GM18502 (cell line): ENCODE measurements at regions not wholly inside any gene's neighbourhood (a gene's known extent, or its start where the extent isn't known, plus 50 kb on each side); places are given as distances from the start of the nearest gene placed in this dataset.
A peak's percentile ranks its signal among the peaks of the same experiment; 100 is the strongest.

ENCODE experiments used
- ATAC-seq: cut with Tn5 transposase; IDR thresholded peaks from one replicate; pipeline ENCODE4 v1.9.1; 2021; ENCODE audit warnings: mild to moderate bottlenecking; ENCODE audit not compliant: unreplicated experiment, poor library complexity

DNA sequence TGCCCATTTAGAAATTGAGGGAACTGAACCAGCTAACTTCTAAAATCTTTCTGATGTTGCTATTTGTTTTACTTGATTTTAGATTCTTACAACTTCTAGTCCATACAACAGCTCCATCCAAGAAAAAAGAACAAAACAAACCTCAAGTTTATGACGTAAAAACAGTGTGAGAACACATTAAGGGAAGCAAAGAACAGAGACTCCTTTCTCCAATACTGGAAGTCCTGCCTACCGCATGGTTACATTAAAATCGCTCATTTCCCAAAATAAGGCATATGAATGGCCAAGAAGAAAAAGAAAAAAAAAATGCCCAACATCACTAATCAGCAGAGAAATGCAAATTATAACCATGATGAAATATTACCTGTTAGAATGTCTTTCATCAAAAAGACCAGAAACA is 110.0 kb downstream of the TRIB2 start:
- ATAC-seq: no peak

DNA sequence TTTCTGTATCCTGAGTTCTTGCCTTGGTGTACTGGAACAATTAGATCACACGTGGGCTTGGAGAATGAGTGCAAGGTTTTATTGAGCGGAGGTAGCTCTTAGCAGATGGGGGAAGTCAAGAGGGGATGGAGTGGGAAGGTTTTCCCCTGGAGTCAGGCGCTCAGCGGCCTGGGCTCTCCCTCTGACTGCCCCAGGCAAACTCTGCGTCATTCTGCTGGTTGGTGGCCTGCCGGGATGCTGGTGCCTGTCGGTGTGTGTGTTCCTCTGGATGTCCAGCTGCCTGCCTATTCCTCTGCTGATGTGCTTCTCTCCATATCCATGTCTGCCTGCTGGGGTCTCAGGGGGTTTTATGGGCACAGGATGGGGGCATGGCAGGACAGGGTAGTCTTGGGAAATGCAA is 111.0 kb downstream of the TRIB2 start:
- no peak for ATAC-seq

DNA sequence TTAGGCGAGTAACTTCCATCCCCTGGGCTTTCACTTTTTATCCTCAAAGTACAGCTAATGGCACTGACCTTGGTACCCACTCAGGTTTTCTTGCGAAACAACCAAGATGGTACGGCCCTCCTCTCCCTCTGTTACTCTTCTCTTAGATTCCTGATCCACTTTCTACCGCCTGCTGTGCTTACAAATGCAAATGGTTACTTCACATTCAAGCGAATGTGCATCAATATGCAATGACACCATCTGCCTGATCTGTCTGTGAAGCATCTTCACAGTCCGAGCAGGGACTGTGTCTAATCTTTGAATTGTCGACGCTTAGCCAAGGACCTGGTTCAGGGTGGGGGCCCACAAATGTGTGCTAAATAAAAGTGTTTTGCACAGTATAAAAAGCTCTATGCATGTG is 112.2 kb downstream of the TRIB2 start:
- ATAC-seq: no peak

DNA sequence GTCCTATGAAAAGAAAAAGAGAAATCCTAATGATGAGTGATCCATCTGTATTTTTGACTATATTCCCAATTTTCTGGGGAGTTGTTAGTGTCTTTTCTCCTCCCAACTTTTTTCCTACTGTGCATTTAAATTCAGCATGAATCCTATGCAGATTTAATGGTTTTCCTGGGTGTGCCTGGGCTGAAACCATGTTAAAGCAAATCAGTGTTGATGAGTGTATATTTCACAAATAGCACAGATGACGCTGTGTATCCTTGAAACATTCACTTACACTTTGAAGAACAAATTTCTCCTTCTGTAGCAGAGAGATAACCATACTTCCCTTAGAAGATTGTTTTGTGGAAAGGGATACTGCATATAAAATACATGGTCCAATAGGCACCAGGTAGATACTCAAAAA is 114.3 kb downstream of the TRIB2 start:
- no peak for ATAC-seq

DNA sequence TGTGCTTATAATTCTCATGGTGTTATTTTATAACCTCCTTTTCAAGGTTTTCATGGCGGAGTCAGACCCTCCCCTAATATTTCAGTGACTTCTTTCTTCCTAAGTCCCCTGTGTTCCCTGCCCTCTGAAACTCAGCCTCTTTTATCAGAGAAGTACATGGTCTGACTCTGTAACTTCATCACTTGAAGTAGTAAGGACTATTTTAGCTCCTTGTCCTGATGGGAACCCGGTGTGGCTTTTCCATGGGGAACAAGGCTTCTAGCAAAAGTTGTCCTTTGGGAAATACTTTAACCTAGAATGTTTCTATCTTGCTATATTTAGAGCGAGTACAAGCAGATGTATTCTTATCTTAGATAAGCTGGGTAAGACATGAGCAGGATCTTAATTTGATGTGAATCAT is 117.5 kb downstream of the TRIB2 start:
- no peak for ATAC-seq

DNA sequence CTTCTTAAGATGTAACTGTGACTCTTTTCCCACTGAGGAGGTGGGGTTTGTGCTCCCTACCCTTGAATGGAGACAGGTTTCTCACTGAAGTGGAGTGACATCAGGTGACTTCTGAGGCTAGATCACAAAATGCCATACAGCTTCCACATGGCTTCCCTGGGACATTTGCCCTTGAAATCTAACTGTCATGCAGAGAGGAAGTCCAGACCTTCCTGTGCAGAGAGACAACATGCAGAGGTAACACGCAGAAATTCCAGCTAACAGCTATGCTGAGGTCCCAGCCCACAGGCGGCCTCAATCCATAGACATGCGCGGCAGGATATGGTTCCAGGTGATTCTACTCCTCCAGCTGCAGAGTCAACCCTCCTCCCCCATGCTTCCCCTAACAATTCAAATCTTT is 119.0 kb downstream of the TRIB2 start:
- ATAC-seq: no peak

DNA sequence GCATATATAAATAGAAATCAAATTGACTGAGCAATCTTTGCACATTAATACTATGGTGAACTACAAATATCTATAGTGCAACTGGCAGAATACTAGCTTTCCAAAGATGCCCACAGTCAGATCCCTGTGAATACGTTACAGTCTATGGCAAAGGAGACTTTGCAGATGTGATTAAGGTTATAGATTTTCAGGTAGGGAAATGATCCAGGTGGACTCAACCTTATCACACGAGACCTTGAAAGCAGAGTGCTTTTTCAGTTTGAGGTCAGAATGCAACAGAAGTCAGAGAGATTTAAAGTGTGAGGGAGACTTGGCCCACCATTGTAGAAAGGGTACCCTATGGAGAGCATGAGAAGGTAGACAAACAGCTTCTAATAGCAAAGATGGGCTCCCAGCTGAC is 122.6 kb downstream of the TRIB2 start:
- no peak for ATAC-seq

DNA sequence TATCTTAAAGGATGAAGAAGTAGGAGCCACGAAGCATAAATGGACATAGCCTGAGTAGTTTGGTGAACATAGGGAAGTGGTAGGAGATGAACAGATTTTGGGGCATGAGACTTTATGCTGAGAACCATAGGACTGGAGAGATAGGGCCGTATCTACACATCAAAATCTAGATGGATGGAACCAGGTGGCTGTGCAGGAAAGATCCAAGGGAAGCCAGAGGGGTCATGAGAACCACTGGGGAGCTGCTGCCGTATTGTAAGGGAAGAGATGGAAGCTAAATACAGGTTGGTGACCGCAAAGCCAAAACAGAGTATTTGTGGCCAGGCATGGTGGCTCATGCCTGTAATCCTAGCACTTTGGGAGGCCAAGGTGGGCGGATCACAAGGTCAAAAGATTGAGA is 124.3 kb downstream of the TRIB2 start:
- ATAC-seq: no peak

DNA sequence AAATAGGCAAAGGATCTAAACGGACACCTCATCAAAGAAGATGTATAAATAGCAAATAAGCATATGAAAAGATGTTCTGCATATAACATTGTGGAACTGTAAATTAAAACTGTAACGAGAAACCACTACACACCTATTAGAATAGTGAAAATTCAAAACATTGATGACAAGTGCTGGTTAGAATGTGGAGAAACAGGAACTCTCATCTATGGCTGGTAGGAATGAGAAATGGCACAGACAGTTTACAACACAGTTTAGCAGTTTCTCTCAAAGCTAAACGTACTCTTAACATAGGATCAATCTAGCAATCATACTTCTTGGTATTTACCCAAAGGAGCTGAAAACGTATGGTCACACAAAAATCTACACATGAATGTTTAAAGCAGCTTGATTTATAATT is 126.2 kb downstream of the TRIB2 start:
- no peak for ATAC-seq

DNA sequence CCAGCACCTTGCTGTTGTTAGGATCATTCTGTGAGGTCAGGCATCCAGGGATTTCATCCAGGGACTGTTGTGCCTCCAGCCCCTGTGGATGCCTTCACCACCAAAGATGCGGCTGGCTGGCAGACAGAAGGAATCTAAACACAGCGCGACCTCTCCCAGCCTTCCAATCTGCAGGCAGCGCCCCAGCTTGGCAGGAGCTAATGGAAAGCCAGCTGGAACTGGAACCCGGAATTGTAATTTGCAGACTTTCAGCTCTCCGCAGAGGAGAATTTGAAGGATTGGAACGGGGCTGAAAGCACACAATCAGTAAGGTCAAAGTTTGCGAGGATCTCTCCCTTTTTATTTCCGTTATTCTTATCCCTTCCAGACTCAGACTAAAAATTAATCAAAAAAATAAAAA is 127.8 kb downstream of the TRIB2 start:
- ATAC-seq: no peak

DNA sequence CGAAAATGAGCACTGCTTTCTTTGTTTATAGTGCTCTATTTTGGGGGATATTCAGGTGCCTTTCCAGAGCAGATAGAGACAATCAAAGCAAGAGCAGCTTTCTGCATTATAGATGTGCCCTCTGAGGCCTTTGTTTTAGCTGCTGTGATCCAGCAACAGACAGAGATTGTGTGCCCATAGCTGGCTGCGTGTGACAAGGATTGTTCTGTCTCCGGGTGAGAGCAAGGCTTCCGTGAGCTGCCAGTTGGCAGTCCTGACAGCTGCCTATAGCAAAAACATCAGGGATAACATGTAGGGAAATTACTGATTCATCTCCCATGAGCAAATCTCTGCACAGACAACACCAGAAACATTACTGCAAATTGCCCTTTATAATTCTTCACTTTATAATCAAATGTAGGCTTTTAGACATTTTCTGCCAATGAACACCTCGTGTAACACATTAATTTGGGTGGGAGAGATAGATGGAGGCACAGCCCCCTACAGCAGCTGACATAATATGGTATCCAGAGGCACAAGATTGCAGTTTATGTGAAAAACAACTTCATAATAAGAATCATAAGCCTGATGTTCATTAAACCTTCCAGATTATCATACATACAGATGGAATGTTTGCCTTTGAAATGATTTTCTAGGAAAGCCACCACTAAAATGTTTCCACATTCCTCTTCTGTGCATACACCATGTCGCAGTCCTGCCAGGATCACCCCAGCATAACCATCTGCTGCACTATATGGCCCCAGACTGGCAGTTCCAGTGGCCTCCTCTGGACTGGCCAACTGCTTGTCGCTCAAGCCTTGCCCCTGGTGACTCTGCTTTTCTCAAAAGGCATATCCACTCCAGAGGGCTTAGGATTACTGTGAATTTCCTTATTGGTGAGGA is 131.2 kb downstream of the TRIB2 start:
- no peak for ATAC-seq

DNA sequence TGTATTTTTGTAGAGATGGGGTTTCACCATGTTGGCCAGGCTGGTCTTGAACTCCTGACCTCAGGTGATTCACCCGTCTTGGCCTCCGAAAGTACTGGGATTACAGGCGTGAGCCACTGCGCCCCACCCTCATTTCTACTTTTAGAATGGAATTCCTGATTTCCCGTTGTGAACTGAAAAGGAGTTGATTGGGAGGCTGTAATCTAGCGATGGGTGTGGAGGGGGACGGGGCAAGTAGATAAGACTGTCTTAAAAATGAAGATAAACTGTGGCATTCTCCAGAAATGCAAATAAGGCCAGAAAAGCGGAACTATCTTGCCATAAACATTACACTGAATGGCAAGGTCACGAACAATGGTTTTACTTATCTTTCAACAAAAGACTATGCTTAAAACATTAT is 135.4 kb downstream of the TRIB2 start:
- ATAC-seq: no peak

DNA sequence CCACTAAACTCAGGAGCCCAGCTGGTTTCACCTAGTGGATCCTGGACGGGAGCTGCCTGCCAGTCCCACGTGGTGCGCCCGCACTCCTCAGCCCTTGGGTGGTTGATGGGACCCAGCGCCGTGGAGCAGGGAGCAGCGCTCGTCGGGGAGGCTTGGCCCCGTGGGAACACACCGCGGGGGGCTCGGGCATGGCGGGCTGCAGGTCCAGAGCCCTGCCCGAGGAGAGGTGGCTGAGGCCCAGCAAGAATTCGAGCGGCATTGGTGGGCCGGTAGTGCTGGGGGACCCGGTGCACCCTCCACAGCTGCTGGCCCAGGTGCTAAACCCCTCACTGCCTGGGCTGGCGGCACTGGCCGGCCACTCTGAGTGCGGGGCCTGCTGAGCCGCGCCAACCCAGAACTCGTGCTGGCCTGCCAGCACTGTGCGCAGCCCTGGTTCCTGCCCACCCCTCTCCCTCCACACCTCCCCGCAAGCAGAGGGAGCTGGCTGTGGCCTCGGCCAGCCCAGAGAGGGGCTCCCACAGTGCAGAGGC is 137.3 kb downstream of the TRIB2 start:
- ATAC-seq: no peak

DNA sequence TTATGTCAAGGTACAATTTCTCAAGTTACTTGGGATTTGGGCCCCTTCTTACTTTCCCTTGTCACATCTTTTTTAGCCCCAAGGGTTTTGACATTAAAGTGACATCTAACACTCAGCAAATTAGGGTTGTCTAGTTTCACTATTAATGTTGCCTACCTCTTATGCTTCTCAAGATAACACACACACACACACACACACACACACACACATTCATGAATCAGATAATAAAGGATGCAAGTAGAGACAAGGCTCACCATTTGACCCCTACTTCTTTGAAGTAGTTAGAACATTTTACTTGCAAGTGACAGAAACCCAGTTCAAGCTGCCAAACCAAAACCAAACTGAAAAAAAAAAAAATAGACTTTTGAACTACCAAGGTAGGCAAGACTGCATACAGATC is 138.8 kb downstream of the TRIB2 start:
- ATAC-seq: no peak

DNA sequence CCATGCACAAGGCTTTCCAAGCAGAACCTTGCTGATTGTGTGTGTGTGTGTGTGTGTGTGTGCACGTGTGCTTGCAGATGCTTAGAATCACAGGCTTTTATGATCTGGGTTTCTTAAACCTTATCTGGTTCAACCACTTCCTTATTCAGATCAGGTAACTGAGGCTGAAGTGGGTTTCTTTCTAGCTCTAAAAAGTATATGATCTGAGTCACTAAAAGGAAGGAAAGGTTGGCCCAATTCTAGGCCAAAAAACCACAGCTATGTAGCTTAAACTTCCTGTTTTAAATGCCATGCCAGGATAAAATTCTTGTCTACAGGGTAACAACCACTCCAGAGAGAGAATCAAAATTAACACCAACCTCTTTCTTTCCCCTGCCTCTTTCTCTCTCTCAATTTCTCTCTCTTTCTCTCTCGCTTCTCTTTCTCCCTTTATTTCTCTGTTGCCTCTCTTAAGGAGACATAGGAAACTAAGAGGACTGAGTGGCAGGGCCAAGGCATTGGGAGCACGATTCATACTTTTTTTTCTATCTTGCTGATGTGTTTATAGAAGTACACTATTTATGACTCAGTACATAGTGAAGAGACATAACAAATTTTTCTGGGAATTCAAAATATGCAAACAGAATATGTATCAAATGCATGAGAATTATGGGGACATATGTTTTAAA is 140.3 kb downstream of the TRIB2 start:
- ATAC-seq: peak; percentile 65

DNA sequence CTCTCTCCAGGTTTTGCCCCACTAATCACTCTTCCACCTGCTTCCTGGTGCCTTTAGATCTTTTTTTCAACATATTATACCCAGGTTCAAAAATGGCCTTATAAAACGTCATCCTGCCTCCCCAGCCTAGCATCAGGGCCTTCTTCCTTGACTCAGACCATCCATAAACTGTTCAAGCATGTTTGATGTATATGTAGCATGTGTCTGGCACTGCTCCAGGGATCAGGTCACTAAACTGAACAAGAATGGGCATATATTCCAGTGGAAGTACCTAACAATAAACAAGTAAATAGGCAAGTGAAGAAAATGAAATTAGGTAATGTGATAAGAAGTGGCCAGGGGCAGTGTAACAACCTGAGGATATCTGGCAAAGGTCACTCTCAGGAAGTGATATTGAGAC is 141.2 kb downstream of the TRIB2 start:
- no peak for ATAC-seq

DNA sequence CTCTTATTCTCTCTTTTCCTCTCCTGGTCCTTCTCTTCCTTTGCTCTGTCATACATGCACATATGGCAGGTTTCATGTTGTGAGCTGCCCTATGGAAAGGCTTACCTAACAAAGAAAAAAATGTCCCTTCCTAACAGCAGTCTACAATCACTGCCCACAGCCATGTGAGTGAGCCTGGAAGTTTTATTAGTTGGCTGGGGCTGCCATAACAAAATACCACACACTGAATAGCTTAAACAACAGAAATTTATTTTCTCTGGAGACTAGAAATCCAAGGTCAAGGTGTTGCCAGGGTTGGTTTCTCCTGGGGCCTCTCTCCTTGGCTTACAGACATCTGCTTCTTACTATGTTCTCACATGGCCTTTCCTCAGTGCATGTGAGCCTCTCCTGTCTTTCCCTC is 142.1 kb downstream of the TRIB2 start:
- no peak for ATAC-seq

DNA sequence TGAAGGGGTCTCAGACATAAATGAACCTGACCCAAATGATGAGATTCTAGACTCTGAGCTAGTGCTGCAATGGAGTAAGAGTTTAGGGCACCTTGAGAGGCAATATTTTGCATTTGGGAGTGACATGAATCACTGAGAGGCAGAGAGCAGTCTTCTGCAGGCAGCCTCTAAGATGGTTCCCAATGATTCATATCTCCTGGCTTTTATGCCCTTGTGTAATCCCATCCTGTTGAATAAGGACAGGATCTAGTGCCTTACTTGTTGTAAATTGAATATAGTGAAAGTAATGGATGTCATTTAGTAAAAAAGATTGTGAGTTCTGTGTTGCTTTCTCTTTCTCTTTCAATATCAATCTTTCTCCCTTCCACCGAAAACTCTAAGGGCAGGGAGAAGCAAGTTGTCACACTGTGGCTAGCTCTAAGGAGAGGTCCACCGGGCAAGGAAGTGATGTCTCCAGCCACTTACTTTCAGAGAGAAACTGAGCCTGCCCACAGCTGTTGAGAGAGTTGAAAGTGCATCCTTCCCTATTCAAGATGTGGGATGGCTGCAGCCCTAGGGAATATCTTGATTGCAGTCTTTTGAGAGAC is 144.7 kb downstream of the TRIB2 start:
- peak; percentile 50 for ATAC-seq

DNA sequence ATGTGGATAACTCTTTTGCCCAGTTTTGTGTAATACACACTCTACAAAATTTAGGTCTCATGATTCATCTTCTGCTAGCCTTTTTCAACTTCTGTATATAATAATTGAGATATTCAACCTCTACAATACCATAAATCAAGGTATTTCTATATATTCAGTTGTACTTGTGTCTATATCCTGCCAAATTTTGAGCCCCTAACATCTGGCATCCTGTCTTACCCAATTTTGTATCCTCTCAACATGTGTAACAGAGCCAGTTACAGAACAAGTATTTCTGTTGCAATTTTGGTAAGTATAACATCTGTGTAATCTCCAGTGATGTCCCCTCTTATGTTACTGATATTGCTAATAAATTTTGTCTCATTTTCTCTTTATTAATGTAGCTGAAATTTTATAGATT is 145.8 kb downstream of the TRIB2 start:
- ATAC-seq: no peak

DNA sequence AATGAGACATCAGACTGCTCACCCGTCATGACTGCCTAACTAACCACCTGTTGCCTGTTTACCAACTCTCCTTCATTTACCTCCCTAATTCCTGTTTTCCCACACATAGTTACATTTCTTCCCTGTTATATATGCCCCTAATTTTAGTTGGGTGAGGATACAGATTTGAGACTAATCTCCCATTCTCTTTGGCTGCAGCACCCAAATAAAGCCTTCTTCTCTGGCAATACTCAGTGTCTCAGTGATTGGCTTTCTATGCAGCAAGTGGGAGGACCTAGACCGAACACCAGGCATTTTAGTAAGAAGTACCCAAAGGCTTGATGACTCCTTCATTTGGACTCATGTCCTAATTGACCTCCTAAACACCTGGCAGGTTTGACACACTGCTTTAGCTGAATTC is 147.2 kb downstream of the TRIB2 start:
- ATAC-seq: no peak

DNA sequence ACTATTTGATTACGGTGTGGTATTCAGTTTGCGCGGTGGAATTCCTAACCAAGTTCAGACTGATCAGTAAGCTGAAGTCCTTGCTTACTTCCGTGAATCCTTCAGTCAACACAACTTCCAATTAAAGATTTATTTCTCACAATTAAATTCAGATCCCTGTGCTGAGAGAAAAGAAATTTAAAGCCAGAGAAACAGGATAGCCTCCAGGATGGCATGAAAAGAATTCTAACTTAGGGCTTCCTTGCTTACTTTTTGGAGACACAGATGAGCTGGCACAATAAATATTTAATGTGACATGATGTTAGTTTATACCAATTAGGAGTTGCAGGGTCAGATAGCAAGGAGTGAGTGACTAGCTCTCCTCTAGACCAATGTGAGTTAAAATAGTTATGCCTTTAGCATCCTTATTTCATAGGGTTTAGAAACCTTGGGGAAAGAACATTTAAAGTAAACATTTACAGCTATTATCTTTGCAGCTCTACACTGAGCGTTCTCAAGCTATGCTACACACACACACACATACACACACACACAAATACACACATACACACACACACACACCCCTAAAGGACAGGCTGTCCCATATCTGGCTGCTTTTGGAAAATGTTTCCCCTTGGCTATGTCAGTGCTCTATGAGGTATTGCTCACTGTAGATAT is 151.0 kb downstream of the TRIB2 start:
- no peak for ATAC-seq
